Neural crest cell (in vitro differentiated cells): ENCODE measurements at regions not wholly inside any gene's neighbourhood (a gene's known extent, or its start where the extent isn't known, plus 50 kb on each side); places are given as distances from the start of the nearest gene placed in this dataset.
A peak's percentile ranks its signal among the peaks of the same experiment; 100 is the strongest.
"Not testable (repeated sequence)": the region's sequence is repeated elsewhere in the genome, so short reads cannot be mapped to it uniquely, and the experiment has no call there.

Experiments
- DNase-seq: peaks from one replicate; pipeline ENCODE4 v3.0.0; 2021; ENCODE audit warnings: low read depth, mixed read lengths, low spot score
- H3K27ac Mint-ChIP-seq: one replicate; pipeline ENCODE4 v1.8.0; 2021; ENCODE audit warnings: mild to moderate bottlenecking, mixed read lengths; ENCODE audit not compliant: unreplicated experiment
- H3K27me3 Mint-ChIP-seq: 2 replicates; pipeline ENCODE4 v1.8.0; 2021; ENCODE audit warnings: low read depth, mild to moderate bottlenecking, mixed read lengths
- H3K36me3 Mint-ChIP-seq: 2 replicates; pipeline ENCODE4 v1.8.0; 2021; ENCODE audit warnings: low read depth, mild to moderate bottlenecking, mixed read lengths
- H3K4me1 Mint-ChIP-seq: 2 replicates; pipeline ENCODE4 v1.8.0; 2021; ENCODE audit warnings: mixed read lengths
- H3K4me3 Mint-ChIP-seq: one replicate; pipeline ENCODE4 v1.8.0; 2021; ENCODE audit warnings: mild to moderate bottlenecking, mixed read lengths
- H3K9me3 Mint-ChIP-seq: 2 replicates; pipeline ENCODE4 v1.8.0; 2021; ENCODE audit warnings: mixed read lengths
- CTCF ChIP-seq: fragments of 200-600 bp; sonication (generic); conservative IDR thresholded peaks from 2 replicates; pipeline ENCODE4 v1.5.0; 2021; ENCODE audit warnings: antibody characterized with exemption, mild to moderate bottlenecking

- no peak for TF ChIP-seq CTCF
- no peak overlapping the region for H3K4me3 Mint-ChIP-seq
- peaks cover 20% of the 10 kb centered on the region for H3K4me1 Mint-ChIP-seq
- DNase-seq = no peak
- H3K36me3 Mint-ChIP-seq = no peaks in the 10 kb centered on the region
- no peaks in the 10 kb centered on the region for H3K9me3 Mint-ChIP-seq
- H3K27ac Mint-ChIP-seq = no peak overlapping the region
- no peaks in the 10 kb centered on the region for H3K27me3 Mint-ChIP-seq
These were observed 382.0 kb downstream of the TFAP2B start for GRCh38 chr6:51200676-51201075.

DNA sequence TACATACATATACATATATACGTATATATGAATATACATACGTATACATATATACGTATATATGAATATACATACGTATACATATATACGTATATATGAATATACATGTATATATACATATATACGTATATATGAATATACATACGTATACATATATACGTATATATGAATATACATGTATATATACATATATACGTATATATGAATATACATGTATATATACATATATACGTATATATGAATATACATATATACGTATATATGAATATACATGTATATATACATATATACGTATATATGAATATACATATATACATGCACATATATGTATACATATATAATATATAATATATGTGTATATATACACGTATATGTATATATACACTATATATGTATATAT is 384.0 kb downstream of the TFAP2B start:
- H3K27me3 Mint-ChIP-seq, H3K36me3 Mint-ChIP-seq, H3K27ac Mint-ChIP-seq, DNase-seq, H3K4me3 Mint-ChIP-seq, H3K9me3 Mint-ChIP-seq: not testable (repeated sequence)
- H3K4me1 Mint-ChIP-seq = peaks cover 21% of the 10 kb centered on the region

DNA sequence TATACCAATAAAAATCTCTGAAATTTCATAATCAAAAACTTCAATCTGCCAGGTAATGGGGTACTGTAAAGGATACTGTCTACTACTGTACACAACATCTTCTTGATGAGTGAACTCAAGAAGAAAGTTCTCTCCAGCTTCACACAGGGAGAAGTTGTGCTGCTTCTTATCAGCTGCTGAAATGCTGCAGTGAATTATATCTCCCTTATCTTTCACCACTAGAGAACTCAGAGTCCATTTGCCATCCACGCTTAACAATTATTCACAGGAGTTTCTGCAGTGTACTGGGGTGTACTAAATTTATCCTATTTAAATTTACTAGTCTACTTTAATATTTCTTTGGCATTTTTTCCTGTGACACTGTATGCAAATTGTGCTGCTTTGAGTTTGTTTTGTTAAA is 384.8 kb downstream of the TFAP2B start:
- no peak overlapping the region for H3K4me3 Mint-ChIP-seq
- DNase-seq = no peak
- H3K9me3 Mint-ChIP-seq = no peaks in the 10 kb centered on the region
- H3K27ac Mint-ChIP-seq = no peak overlapping the region
- H3K27me3 Mint-ChIP-seq = no peaks in the 10 kb centered on the region
- TF ChIP-seq CTCF = no peak
- H3K4me1 Mint-ChIP-seq = peaks cover 21% of the 10 kb centered on the region
- no peaks in the 10 kb centered on the region for H3K36me3 Mint-ChIP-seq

GRCh38 chr6:51206686-51207085 is 388.0 kb downstream of the TFAP2B start:
- H3K27ac Mint-ChIP-seq, H3K36me3 Mint-ChIP-seq, H3K4me3 Mint-ChIP-seq, H3K9me3 Mint-ChIP-seq, H3K27me3 Mint-ChIP-seq, DNase-seq: not testable (repeated sequence)
- H3K4me1 Mint-ChIP-seq = peaks cover 21% of the 10 kb centered on the region

DNA sequence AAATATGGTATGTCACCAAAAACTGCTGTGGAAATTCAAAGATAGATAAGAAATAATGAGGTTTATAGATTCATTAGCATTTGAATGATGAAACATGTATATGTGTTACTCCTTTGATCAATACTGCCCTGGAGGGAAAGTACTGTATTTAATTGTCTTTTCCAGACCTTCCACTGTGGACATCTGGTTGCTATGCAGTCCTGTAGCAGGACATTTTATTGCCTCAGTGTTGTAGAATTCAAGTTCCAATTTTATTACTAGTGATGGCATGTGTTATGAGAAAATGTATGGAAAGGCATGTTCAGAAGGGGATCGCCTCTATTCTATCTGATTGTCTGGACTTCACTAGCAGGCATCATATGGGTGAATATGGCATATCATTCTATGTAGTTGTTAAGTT is 391.0 kb downstream of the TFAP2B start:
- no peak for TF ChIP-seq CTCF
- peaks cover 14% of the 10 kb centered on the region for H3K27me3 Mint-ChIP-seq
- no peaks in the 10 kb centered on the region for H3K9me3 Mint-ChIP-seq
- H3K36me3 Mint-ChIP-seq = no peaks in the 10 kb centered on the region
- H3K4me3 Mint-ChIP-seq = no peak overlapping the region
- no peak for DNase-seq
- H3K27ac Mint-ChIP-seq = no peak overlapping the region
- H3K4me1 Mint-ChIP-seq = peaks cover 22% of the 10 kb centered on the region

DNA sequence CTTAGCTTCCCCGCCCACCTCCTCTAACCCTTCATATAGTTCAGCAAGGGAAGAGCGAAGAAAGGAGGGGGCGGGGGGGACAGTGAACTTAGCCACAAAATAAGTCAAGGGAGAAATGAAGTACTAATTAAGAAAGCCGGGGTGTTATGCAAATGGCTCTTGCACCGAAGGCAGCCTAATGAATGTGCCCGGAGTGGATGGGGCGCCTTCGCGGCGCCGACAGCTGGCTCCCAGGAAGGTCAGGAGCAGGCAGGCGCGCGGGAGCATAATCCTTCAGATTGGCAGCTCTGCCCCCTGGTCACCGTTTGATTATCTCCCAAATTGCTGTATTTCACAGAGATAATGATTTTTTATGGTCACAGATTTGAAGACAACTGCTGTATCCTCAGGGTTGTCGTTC is 395.1 kb downstream of the TFAP2B start:
- Mint-ChIP-seq H3K4me3 (peak overlapping the region; percentile 63), H3K9me3 (no peaks in the 10 kb centered on the region), H3K27ac (no peak overlapping the region), H3K36me3 (no peaks in the 10 kb centered on the region), H3K27me3 (peaks cover 20% of the 10 kb centered on the region), H3K4me1 (peaks cover 15% of the 10 kb centered on the region)
- no peak for DNase-seq
- no peak for TF ChIP-seq CTCF

- H3K36me3 Mint-ChIP-seq = no peaks in the 10 kb centered on the region
- no peaks in the 10 kb centered on the region for H3K9me3 Mint-ChIP-seq
- H3K4me1 Mint-ChIP-seq = peaks cover 15% of the 10 kb centered on the region
- H3K4me3 Mint-ChIP-seq = peak overlapping the region; percentile 63
- TF ChIP-seq CTCF = no peak
- H3K27me3 Mint-ChIP-seq = peaks cover 20% of the 10 kb centered on the region
- H3K27ac Mint-ChIP-seq = no peak overlapping the region
- DNase-seq = no peak
These were observed 395.8 kb downstream of the TFAP2B start for GRCh38 chr6:51214442-51214841.
